Brain pericyte (primary cell): ENCODE measurements at regions not wholly inside any gene's neighbourhood (a gene's known extent, or its start where the extent isn't known, plus 50 kb on each side); places are given as distances from the start of the nearest gene placed in this dataset.

ENCODE experiments used
- DNase-seq: peaks from one replicate; pipeline ENCODE4 v3.0.0-alpha.2; 2012; ENCODE audit warnings: low read depth, low spot score

DNA sequence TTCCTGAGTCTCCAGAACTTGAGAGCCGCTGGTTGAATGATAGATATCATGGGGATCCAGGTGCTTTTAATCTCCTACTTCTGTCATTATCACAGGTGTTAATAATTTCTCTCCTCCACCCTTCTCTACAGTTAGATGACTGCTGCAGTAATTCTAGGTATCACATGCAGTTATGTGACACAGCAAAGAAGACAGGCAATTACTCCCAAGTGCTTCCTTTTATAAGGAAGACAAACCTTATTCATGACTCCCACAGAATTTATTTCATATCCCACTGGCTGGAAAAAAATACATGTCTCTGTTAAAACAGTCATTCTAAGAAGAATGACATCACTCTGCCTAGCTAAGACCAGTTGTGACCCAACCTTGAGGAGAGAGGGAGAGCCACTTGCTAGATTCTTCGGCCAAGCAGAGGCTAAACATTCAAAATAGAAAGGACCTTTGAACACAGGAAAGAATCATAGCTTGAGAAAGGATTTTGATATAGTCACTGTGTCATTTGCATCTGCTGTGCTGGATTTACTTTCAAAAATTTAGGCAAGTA, 500.6 kb downstream of the SI start:
- no peak for DNase-seq

DNA sequence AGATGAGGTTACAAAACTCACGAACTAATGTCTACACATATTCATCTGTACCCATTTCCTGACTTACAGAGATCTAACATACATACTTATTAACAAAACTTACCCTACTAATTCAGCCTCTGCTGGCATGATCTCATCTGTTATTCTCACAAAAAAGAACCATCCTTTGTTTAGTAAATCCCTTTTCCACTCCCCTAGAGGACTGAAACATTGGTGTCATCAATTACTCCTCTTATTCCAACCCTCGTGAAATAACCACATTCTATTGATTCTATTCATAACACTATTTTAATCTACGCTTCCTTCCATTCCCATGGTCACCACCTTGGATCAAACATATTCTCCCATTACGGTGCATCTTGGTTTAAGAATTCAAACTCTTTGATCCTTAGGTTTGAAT, 505.9 kb downstream of the SI start:
- no peak for DNase-seq

DNA sequence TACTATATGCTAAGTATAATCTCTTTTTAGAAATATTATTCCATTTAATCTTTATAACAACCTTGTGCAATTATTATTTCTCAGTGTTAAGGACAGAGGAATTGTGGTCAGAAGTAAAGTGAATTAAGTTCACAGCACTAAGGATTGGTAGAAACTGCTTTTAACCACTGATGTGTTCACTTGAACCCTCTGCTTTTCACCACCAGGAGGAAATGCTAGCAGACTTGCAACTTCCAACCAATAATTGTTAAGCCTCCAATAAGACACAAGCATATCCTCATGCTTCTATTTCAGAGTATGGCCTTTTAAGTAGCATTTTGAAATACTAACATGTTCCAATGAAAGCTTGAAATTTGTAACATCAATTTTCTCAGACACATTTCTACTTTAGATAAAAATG, 527.4 kb downstream of the SI start:
- no peak for DNase-seq

DNA sequence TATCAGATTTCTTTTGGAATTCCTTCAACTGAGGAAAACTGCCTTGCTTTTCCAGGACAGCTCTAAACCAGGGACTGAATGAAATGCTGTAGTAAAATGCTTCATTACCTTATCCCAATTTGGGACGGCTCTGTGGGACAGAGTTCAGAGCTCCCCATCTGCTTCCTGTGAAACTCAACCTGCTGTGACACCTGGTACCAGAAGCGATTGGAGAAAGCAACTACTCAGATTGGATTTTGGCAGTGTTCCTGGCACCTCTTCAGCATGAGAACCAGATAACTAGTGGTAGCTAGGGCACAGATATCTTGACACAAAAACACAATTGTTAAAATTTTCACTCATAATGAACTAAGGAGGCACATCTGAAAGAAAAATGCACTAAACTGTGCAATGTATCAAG, 539.1 kb downstream of the SI start:
- no peak for DNase-seq

DNA sequence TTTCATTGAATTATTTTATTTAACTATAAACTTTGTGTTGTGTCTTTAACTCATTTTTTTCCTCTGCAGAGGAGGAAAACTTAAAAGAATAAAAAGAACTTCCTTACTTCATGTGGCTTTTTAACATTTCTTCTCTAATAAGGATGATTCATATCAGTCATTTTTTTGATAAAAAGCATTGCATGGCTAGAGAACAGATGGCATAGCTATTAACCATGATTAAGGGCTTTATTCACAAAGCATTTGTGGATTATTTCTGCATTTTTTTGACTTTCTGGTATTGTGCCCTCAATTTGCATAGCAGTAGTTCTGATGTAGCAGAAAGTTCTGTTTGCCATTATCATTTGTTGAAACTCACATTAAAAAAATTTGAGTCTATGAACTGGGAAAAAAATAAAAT, 540.8 kb downstream of the SI start:
- no peak for DNase-seq

DNA sequence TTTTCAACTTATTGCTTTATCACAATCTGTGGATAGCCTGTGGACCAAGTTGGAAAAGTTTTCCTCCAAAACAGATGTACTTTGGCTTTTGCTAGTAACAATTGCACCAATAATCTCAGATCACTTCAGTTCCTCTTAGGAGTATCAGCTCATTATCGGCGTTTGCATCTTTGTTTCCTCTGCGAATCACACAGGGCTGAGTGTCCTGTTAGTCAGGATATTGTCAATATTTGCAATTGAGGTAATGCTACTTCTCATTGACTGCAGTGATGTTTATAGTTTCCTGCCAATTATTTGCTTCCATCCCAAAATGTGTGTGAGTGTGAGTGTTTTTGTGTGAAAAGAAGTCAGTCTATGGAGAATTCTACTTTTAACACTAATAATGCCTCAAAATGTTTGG, 545.0 kb downstream of the SI start:
- no peak for DNase-seq

DNA sequence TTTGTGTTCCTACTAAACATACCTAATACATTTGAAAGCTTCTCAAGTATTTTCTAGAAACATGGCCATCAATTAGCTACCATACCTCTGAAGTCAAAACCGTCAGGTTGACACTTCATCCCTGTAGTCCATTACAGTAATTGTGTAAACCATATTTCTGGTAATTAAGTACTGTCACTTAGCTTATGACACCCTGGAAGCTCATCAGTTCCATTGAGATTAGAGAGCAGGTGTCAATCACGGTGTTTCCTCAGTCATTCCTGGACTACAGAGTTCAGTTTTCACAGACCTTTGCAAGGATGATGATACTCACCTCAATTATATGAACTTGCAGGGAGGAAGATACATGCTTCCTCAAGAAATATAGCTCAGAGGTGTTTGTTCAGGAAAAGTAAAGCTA, 552.0 kb downstream of the SI start:
- no peak for DNase-seq

DNA sequence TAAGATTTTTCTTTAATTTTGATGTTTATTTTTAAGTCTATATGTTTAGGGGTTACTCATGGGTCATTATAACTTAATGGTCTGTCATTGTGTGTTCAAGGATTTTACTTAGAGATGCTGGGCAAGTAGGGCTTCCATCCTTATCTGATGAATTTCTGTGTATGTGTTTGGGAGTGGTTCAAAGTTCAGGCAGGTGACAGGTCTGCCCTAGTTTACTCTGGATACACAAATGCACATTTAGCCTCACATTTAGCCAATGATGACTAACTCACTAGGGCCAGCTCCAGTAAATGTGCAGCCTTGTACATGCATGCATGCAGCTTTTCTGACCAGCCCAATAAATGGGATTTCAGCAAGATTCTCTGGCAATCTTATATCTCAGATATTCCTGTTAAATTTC, 554.1 kb downstream of the SI start:
- no peak for DNase-seq

DNA sequence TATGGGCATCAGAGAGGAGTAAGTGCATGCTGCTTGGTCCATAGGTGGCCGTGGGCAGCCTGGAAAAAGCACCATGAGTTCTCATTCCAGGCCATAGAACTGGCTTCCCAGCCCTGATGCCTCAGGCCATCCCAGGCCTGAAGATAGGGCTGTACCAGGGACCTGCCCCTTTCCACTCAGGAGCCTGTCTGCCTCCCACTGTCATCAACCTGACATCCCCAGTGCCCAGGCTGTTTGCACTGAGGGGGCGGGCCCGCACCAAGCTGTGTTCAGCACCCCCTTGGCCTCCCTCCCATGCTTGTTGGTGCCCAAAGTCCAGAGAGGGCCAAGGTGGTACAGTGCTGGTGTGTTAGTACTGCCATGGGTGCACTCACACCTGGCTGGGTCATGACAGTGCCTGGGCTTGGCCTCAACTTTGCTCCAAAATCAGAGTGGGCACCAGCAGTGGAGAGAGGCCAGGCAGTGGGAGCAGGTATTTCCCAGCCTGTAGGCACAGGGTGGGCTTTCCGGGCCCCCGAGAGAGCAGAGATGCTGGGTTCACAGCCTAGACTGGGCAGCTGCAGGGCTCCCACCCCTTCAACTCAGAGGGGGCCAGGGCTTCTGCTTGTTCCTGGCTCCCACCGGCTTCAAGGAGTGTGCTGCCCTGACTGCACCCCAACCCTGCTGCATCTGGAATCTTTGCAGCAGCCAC, 556.1 kb downstream of the SI start:
- DNase-seq: no peak

DNA sequence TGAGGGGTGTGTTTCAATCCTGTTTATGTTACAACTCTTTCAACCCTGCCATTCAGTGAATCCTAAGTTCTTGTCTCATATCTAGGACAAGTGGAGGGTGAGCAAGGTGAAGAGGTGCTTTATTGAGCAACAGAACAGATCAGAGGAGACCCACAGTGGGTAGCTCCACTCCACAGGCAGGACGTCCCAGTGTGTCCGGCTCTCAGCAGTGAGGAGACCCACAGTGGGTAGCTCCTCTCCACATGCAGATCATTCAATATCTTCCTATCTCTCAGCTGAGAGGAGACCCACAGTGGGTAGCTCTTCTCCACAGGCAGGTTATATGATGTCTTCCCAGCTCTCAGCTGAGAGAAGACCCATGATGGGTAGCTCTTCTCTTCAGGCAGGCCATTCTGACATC, 556.7 kb downstream of the SI start:
- no peak for DNase-seq

DNA sequence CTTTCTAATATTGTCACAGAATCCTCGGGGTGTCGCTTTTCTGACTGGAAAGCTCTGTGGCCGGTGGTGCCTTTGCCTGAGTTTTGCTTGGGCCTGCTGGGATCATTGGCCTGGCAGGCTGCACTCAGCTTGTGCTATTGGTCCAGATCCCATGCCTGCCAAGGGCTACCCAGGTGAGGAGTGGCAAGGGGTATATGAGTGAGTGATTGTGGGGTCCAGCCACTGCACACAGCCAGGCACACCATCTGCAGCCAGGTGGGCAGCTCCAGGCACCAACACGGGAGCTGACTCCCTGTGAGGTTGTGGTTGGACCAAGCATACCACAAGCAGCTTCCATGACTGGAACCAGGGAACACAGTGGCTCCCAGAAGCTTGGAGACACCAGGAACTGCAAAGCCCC, 557.2 kb downstream of the SI start:
- no peak for DNase-seq

DNA sequence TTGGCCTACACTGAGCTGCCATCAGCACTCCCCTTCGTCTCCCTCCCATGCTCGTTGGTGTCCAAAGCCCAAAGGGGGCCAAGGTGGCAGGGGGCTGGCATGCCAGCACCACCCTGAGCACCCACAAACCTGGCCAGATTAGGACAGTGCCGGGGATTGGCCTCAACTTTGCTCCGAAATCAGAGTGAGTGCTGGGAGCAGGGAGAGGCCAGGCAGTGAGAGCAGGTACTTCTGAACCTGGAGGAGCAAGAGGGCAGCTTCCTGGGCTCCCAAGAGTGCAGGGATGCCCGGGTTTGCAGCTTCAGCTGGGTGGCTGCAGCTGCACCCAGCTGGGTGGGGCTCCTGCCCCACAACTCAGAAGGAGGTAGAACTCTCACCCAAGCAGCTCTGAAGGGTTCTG, 563.0 kb downstream of the SI start:
- DNase-seq: no peak

DNA sequence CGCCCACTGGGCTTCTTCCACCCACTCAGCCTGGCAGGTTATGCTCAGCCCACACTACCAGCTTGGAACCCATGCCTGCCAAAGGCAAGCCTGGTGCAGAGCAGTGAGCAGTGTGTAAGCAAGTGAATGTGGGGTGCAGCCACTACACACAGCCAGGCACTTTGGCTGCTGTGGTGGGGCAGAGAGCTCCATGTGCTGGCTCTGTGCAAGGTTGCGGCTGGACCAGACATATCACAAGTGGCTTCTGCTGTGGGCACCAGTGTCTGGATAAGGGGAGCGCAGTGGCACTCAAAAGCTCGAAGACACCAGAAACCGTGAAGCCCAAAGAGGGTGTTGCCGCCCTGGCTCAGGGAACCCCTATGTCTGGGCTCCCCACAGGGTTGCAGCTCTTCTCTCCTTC, 563.7 kb downstream of the SI start:
- no peak for DNase-seq

DNA sequence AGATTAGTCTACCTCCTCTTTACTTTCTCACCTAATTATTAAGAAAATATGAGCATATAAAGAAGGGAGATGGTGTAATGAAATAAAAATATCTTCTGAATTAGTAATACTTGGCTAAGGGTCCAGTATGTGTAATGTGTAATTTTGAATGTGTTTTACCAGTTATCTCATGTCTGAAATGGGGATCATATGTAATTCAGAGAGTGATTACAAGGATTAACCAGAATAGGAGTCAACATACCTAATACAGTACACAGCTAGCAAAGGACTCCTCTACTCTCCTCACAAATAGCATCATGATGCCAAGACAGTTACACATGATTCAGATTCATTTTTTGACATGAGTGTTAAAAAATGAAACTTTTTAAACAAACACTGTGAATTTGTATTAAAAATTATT, 570.4 kb downstream of the SI start:
- DNase-seq: no peak

DNA sequence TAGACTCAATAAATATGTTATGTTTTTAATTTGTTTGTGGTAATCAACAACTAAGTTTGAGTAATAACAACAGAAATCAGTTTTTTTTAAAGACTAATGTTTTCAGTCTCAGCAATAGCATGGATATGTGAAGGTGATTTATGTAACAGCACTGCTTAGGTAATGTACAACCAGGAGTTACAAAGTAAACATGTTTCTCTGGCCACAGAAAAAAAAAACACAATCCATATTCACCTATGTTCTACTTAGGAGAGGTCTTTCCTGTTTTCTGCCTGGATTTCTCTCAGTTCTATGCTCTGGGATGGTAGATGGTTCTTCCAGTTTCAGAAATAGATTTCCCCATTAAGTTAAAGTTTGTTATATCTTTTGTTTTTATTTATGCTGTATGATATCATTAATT, 579.4 kb downstream of the SI start:
- no peak for DNase-seq

DNA sequence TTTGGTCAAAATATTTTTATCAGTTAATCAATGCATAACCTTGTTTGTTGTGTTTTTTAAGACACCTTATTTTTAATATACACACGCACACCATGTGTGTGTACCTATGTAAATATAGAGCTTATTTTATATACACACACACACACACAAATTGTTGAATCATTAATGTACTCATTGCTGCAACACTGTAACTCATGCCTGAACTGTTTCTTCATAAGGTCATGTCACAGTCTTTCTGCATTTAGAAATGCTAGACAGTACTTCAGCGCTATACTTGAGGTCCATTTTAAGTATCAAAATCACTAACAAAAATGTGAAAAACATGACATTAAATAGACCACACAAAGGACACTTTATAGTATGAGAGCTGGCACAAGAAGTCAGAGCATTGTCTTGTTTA, 589.4 kb downstream of the SI start:
- DNase-seq: no peak

DNA sequence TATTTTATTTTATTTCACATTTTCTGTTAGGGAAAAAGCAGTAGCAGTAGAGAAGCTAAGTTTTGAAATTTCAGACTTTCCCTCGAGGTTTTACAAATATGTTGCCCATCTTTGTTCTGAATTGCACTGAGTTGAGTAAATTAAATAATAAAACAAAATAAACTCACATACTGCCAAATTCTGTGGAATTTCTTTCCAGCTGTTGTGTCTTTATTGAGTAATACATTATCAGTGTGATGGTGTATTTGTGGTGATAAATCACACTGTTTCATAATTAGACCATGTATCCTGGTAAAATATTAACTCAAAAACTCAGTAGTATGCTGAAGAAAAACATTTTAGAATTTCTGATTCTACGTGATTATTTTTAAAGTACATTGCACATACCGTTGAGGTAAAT, 592.1 kb downstream of the SI start:
- DNase-seq: no peak

DNA sequence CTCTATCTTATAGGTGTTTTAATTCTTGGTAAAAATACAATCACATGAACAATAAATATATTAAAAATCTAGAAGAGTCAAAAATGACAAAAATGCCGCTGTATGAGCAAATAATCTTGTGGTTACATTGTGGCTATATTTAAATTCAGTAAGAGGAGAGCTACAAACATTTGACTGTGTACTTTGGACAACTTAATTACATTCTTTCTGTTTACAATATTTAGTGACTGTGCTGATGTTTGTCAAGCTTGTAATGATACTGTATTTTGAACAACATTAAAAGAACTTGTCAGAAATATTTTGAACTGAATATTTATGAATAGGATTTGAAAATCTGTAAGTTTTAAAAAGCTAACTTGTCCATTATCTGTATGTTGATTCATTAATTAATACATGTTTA, 598.3 kb downstream of the SI start:
- no peak for DNase-seq

DNA sequence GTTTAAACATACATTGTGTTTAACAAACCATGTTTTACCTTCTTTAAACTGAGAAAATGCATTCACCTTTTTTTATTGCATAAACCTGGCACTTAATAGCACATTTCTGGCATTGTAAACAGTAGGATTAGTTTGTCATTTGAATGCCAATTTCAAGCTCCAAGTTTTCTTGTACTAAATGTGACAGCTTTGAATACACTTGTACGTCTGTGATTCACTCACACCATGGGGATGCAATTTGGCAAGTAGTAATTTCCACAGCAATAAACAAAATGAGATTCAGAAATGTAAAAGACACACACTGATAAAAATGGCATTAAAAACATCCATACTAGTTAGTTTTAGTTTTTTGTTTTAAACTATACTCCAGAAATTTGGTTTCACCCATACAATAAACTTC, 598.9 kb downstream of the SI start:
- DNase-seq: no peak

DNA sequence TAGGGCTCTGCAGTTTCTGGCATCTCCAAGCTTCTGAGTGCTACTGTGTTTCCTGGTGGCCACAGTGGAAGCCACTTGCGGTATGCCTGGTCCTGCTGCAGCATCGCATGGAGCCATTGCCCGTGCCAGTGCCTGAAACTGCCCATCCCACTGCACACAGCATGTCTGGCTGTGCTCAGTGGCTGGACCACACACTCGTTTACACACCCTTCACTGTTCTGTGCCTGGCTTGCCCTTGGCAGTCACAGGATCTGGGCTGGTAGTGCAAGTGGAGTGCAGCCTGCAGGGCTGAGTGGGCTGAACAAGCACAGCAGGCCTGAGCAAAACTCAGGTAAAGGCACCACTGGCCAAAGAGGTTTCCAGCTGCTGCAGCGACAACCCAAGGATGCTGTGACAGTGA, 600.0 kb downstream of the SI start:
- DNase-seq: no peak

DNA sequence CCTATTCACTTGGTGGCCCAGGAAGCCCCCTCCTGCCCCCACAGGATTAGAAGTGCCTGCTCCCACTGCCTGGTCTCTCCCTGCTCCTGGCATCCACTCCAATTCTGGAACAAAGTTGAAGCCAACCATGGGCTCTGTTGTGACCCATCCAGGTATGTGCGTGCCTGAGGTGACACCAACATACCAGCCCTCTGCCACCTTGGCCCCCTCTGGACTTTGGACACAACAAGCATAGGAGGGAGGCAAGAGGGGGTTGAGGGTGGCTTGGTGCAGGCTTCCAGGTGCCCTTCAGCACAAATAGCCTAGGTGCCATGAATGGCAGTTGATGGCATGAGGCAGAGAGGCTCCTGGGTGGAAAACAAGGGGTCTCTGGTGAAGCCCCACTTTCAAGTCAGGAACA, 600.9 kb downstream of the SI start:
- DNase-seq: no peak

DNA sequence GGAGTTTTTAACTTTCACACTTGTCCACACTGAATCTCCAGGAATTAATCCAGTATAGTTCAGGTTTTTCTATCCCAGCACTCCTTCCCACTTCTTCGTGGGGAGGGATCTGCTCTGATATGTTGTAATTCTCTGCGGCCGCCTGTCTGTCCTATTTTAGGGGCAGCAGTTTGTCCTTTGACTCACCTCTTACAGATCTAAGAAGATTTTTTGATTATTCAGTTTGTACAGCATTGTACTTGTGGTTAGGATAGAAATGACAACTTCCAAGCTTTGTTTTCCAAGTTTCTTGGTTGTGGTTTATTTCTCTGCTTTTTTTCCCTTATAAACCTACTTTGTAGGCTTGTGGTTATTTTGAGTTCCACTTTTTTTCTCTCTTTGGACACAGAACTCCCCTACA, 601.7 kb downstream of the SI start:
- no peak for DNase-seq

DNA sequence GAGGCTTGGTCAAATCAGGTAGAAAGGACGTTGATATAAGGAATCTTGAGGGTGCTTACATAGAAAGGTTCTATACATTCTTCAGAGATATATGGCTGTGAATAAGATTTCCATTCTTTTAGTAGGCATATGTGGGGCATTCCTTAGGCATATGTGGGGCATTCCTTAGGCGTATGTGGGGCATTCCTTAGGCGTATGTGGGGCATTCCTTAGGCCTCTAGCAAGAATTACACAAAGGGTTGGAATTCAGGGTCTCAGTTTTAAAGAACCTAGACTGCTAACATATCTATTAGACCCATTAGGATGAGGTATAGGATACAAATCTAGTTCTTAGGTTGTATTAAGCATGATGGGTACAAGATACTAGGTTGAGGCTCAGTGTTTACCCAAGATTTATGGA, 607.8 kb downstream of the SI start:
- DNase-seq: no peak

DNA sequence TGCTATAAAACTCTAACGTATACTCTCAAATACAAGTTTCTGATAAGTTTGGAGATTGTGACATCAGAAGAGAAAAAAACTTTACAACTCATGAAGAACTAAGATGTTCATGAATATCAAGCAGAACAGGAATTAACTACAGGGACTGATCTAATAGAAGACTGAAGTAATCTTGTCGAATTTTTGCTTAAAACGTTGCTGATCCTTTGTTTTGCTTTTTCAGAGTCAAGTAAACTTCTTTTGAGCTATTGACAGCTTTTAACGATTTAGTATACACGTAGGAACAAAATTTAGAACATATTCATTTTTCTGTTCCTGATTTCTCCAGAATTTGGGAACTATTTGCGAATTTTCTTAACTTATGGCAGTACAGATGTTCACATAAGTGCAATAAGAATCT, 610.2 kb downstream of the SI start:
- DNase-seq: no peak
